Right lung (tissue), 2 donors: ENCODE measurements at regions not wholly inside any gene's neighbourhood (a gene's known extent, or its start where the extent isn't known, plus 50 kb on each side); places are given as distances from the start of the nearest gene placed in this dataset.

Experiments
- DNase-seq, 2 donors: peaks; one replicate each; pipeline ENCODE4 v3.0.0-alpha.2; 2013

- peak; percentile 0 to 1 for DNase-seq
Observed at GRCh38 chr18:64618390-64618789, 469.5 kb upstream of the LINC00305 start.

- DNase-seq: no peak
Observed at GRCh38 chr18:64615021-64615420, 466.1 kb upstream of the LINC00305 start.

DNA sequence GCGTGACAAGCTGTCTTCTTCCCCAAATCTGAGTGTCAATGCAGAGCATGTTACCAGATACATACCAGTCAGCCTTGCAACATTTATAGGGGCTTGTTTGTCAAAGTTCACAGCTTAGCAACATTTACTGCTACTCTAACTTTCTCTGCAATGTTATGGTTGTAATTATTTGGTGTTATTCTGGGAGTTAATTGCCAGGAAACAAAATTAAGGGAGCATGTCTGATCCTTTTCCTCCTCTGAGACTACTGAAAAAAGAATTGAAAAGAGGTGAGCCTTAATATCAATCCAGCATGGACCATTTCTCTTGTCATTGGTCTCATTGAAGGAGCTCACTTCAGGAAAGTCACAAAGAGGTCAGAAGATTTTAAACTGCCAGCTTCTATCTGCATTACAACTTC, 465.6 kb upstream of the LINC00305 start:
- DNase-seq: no peak

DNA sequence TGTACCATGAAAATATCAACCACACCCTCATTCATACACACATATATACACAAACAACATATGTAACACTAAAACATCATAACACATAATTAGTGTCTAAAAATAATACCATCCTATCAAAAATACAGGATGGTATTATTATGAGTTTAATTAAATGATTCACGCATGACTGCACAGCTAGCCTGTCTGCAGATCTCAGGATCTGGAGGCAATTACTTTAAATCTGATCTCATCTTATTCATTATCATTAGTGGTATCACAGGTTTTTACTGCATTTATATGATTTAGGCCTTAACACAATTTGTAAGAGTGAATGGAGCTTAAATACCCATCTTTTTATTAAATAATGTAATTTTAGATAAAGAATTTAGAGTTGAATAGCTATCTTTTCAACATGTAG, 443.4 kb upstream of the LINC00305 start:
- no peak for DNase-seq

DNA sequence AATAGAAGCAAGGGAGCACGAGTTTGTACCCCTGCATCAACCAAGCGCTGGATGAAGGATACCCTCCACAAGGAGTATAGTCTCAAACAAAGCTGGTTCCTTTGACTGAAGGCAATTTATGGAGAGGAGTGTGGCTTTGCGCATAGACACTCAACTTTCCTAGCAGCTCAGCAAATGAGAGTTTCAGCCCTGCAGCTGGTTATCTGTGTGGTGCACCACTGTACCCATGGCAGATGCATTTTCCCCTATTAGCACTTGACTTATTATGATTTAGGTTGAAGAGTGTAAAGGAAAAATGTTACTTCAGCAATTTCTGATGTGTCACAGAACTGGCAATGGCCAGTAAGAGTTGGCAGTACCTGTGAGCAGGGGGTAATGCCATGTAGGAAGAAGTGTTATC, 440.1 kb upstream of the LINC00305 start:
- DNase-seq: no peak

- no peak for DNase-seq
Observed at GRCh38 chr18:64566456-64566855, 417.6 kb upstream of the LINC00305 start.

GRCh38 chr18:64562651-64563050, 413.8 kb upstream of the LINC00305 start:
- no peak for DNase-seq

DNA sequence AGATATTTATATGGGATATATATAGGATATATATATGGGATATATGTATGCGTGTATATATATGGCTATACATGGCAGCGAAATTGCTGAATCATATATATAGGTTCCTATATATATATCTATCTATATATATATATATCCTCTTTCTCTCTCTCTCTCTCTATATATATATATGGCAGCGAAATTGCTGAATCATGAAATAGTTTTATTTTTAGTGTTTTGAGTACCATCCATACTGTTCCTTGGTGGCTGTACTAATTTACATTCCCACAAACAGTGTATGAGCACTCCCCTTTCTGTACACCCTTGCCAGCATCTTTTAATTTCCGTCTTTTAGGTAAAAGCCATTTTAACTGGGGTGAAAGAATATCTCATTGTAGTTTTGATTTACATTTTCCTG, 397.6 kb upstream of the LINC00305 start:
- no peak for DNase-seq

DNA sequence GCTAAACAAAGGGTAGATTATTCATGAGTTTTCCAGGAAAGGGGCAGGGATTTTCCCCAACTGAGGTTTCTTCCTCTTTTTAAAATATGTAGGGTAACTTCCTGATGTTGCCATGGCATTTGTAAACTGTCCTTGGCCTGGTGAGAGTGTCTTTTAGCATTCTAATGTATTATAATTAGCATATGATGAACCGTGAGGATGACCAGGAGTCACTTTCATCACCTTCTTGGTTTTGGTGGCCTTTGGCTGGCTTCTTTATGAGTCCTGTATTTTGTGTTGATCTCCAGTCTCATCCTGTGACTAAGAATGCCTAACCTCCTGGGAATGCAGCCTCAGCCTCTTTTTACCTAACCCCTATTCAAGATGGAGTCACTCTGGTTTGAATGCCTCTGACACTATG, 391.0 kb upstream of the LINC00305 start:
- no peak for DNase-seq

GRCh38 chr18:64528646-64529045, 379.8 kb upstream of the LINC00305 start:
- DNase-seq: no peak

- DNase-seq: no peak
Observed at GRCh38 chr18:64519201-64519600, 370.3 kb upstream of the LINC00305 start.

GRCh38 chr18:64518191-64518590, 369.3 kb upstream of the LINC00305 start:
- DNase-seq: no peak

DNA sequence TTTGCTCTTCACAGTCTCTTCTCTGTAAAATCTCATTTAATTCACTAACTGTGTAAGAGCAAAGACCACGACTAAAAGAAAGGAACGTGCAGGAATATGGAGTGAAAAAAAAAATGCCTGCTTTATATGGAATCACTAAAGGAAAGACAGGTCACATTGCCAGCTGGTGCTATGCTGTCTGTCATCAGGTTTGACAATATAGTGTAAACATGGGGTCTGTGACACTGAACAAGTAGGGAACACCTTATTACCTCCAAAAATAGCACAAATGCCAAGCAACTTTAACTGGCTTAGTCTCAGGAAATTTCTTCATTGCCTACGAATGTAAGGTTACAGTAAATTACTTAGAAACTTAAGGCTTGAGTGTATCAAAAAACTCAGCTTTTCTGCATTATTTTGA, 364.5 kb upstream of the LINC00305 start:
- no peak for DNase-seq

DNA sequence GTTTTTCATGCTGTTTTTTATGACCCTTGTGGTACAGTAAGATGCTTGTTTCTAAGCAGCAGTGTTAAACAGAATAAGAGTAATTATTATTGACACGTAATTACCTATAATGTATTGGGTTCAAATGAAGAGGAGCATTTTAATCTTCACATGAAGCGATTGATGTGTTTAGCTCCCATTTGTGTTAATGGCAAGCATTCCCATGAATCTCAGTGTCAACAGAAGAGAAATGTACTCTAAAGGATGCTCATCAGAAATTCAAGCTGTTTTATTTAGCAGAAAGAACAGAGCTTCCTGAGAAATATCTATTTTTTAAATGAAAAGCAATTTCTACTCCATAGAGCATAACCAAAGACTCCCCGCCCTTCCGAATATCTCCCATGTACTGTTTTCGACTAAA, 341.3 kb upstream of the LINC00305 start:
- no peak for DNase-seq

DNA sequence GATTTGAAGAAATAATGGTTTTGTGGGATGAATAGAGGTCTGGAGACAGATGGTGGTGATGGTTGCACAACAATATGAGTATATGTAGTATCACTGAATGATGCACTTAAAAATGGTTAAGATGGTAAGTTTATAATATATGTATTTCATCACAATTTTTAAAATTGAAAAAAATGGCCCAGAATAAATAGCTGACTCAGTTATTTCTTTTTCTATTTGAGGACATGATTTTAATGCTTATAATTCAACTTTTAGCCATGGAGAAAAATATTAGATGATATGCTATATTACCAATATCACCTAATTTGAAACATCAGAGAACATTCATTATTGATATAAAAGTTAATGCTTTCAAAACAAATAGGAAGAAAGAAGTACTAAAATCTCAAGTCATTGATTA, 339.8 kb upstream of the LINC00305 start:
- DNase-seq: no peak

DNA sequence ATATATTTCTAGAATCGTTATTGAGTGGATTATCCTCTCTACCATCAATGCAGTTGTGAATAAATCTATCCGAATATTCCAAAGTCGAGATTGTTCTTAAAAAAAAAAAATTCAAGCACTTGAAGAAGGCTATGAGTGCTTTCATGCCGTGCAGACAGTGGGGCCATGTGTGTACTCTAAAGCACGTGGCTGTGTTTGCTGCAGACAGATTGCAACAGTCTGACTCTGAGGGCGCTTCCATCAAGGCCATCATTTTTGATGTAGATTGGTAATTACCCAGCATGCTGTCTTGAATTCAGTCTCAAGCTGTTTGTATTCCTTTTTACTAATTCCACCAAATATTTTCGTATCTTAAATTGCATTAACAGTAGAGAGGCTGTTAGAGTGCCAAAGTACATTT, 325.9 kb upstream of the LINC00305 start:
- DNase-seq: no peak

DNA sequence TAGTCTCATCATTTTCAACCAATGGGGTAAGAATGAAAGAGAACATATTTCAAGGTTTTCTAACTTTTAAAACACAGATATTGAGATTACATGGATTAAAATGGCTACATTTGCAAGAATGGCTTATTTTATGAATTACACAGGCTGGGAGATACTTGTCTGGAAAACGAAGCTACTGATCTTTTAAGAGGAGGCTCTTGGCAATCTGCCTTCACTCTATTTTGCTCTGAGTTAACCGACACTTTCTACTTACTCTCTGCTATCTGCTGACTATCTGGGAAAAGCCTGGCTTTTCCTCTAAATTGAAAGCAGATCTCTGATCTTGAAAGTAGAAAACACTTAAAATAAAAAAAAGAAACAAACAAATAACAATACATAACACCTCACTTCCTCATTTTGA, 325.4 kb upstream of the LINC00305 start:
- DNase-seq: no peak

- DNase-seq: no peak
Observed at GRCh38 chr18:64449434-64449833, 300.5 kb upstream of the LINC00305 start.

DNA sequence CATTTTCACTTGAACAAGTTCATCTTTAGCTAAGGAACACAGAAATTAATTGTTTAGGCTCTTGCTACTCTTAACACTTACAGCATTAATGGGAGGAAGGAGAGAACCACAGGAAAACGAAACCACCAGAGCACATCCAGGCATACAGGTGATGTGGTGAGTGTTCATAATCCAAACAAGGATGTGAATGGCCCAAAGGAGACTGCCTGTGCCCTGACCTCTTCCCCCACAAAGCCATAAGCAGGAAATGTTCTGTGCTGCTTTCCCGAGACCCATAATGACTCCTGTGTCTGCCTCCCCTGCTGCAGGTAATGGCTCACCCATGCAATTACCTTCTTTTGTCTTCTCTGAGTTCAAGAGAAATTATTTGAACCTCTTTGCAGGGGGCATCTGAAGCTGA, 295.9 kb upstream of the LINC00305 start:
- peak; percentile 0 to 1 for DNase-seq

- no peak for DNase-seq
Observed at GRCh38 chr18:64438178-64438577, 289.3 kb upstream of the LINC00305 start.

DNA sequence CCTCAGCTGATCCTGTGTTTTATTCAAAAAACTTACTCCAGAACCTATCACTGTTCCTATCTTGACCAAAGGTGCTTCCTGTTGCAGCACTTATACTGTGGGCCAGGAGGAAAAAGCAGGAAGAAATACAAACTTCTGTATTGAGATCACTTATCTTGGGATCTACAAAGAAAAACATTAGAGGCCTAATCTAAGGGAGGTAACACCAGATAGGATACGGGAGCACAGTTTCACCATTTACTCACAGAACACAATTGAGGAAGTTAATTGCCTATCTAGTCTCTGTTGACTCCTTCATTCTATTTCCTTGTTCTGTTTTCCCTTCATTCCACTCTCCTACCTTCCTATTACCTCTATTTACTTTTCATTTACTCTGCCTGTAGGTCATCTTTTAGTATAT, 287.2 kb upstream of the LINC00305 start:
- DNase-seq: no peak

DNA sequence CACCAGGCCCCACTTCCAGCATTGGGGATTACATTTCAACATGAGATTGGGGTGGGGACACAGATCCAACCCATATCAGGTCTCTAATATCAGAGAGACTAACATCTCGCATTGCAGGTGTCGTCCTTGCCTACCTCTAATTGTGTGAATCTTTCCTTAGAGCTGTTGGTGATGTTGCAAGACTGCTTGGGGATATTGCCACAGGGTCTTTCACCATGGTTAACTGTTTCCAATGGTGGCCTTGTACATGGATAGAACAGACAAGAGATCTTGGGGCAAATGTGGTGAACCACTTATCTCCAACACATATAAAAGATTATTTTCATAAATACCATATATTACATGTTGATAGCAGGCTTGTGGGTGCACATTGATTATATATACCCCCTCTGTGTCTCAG, 270.3 kb upstream of the LINC00305 start:
- no peak for DNase-seq

GRCh38 chr18:64416990-64417389, 268.1 kb upstream of the LINC00305 start:
- no peak for DNase-seq

GRCh38 chr18:64415218-64415617, 266.3 kb upstream of the LINC00305 start:
- no peak for DNase-seq

DNA sequence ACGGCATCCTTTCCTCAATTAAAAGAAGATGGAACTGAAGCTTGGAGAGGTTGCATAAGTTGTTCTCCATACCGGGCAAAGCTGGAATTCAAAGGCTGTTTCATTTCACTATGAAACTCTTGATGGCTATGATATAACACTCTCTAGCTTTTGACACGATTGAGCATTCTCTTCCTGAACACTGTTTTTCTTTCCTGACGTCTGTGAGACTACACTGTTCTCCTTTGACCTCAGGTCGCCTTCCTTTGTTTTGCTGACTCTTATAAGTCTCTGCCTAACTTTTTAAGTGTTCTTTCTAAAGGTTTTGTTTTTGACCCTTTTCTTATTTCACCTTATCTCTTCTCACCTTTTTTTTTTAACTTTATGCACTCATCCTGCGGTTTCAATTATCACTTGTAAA, 261.8 kb upstream of the LINC00305 start:
- no peak for DNase-seq
